Fibroblast of pulmonary artery (primary cell): ENCODE measurements at regions not wholly inside any gene's neighbourhood (a gene's known extent, or its start where the extent isn't known, plus 50 kb on each side); places are given as distances from the start of the nearest gene placed in this dataset.
"Not testable (repeated sequence)": the region's sequence is repeated elsewhere in the genome, so short reads cannot be mapped to it uniquely, and the experiment has no call there.

Experiments
- DNase-seq: peaks from one replicate; pipeline ENCODE4 v3.0.0-alpha.2; 2010; ENCODE audit warnings: low read depth
- H3K4me3 ChIP-seq: replicated peaks from 2 replicates; pipeline ENCODE4 v1.5.1; 2011; ENCODE audit warnings: low read depth, mild to moderate bottlenecking, control low read depth, low read length, moderate library complexity
- CTCF ChIP-seq: IDR thresholded peaks from 2 replicates; pipeline ENCODE4 v1.5.1; 2011; ENCODE audit warnings: mild to moderate bottlenecking, control low read depth, low read length, inconsistent platforms; ENCODE audit errors: missing control alignments

GRCh38 chr9:85487872-85488271 is 253.9 kb downstream of the AGTPBP1 start:
- TF ChIP-seq CTCF = no peak
- DNase-seq = no peak
- no peak overlapping the region for H3K4me3 ChIP-seq

DNA sequence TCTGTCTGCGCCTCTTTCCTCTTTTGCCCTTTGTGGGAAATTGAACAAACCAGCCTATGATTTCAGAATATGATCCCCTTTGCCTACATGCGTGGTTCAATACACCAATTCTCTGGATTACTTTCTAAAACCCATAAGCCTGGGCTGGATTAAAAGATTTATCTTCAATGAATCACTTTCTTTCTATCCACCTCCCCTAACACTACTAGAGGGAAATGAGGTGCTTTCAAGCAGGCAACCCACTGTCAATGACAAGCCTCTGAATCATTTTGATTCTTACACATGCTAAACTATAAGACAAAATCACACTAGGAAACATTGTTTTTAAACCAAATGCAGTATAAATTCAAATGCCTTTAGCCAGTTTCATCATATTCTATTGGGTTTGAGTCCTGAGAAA is 257.5 kb downstream of the AGTPBP1 start:
- TF ChIP-seq CTCF = no peak
- H3K4me3 ChIP-seq = no peak overlapping the region
- DNase-seq = no peak

DNA sequence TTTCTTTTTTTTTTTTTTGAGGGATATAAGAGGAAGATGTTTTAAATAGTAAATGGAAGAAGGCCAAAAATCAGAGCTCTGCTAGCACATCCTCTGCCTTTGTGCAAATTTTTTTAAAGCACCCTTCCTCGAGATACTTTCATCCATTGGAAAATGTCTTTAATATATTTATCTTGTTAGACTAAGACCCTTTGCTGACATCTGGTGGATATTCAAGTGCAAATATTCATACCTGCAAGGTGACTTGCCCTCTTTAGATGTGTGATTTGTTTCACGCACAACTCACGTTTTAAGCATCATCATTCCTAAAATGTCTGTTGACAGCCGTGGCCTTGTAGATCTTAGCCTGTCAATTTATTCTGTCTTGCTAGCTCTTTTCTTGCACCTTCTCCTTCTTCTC is 258.5 kb downstream of the AGTPBP1 start:
- DNase-seq = no peak
- TF ChIP-seq CTCF = no peak
- no peak overlapping the region for H3K4me3 ChIP-seq

DNA sequence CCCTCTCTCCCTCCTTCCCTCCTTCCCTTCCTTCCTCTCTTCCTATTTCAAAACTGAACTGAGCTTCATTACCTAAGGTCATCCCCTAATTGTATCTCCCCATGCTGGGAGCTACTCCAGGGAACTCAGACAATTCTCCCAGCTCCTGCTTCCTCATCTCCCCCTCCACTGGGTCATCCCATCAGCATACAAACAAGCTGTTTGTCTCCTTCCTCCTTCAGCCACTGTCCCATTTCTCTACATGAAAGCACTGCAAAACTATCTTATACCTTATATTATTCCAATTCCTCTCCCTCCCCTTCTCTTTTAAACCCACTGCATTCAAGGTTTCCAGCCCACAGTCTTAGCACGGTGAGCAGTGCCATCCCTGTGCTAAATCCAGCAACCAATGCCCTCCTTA is 262.4 kb downstream of the AGTPBP1 start:
- no peak for TF ChIP-seq CTCF
- no peak overlapping the region for H3K4me3 ChIP-seq

DNA sequence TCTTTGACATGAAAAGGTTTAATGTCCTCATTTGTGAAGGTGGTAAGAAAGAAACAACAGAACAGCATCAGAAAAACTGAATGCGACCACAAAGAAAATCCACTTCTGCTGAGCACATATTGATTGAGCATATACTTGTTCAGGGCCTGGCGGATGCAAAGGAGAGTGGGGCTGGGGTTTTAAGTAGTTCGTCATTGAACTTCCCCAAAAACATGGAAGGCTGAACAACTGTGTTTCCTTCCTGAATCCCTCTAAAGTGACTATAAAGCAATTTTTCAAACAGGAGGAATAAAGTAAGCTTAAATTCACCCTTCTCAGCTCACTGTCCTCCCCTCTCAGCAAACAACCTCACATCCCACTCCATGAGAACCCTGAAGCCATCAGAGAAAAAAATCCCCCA is 262.9 kb downstream of the AGTPBP1 start:
- TF ChIP-seq CTCF = no peak
- DNase-seq = no peak
- H3K4me3 ChIP-seq = no peak overlapping the region

More for the DNA sequence above, 262.4 kb downstream of the AGTPBP1 start:
- no peak for DNase-seq

DNA sequence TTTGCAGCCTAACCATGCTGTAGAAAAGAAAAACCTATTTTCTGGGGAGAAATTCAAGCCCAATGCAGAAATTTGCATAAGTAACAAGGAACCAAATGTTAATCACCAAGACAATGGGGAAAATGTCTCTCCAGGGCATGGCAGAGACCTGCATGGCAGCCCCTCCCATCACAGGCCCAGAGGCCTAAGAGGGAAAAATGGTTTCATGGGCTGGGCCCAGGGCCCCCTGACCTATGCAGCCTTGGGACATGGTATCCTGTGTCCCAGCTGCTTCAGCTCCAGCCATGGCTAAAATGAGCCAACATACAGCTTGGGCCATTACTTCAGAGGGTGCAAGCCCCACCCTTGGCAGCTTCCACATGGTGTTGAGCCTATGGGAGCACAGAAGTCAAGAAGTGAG is 266.9 kb downstream of the AGTPBP1 start:
- DNase-seq, H3K4me3 ChIP-seq: not testable (repeated sequence)

GRCh38 chr9:85471791-85472190 is 270.0 kb downstream of the AGTPBP1 start:
- H3K4me3 ChIP-seq = no peak overlapping the region

More at GRCh38 chr9:85471791-85472190, 270.0 kb downstream of the AGTPBP1 start:
- TF ChIP-seq CTCF = no peak
- DNase-seq = no peak
